HG02642 (cell line): ENCODE measurements at regions not wholly inside any gene's neighbourhood (a gene's known extent, or its start where the extent isn't known, plus 50 kb on each side); places are given as distances from the start of the nearest gene placed in this dataset.
A peak's percentile ranks its signal among the peaks of the same experiment; 100 is the strongest.
"Not testable (repeated sequence)": the region's sequence is repeated elsewhere in the genome, so short reads cannot be mapped to it uniquely, and the experiment has no call there.

ENCODE experiments used
- ATAC-seq: cut with Tn5 transposase; IDR thresholded peaks from one replicate; pipeline ENCODE4 v1.9.1; 2021; ENCODE audit warnings: mild to moderate bottlenecking; ENCODE audit not compliant: unreplicated experiment, poor library complexity

DNA sequence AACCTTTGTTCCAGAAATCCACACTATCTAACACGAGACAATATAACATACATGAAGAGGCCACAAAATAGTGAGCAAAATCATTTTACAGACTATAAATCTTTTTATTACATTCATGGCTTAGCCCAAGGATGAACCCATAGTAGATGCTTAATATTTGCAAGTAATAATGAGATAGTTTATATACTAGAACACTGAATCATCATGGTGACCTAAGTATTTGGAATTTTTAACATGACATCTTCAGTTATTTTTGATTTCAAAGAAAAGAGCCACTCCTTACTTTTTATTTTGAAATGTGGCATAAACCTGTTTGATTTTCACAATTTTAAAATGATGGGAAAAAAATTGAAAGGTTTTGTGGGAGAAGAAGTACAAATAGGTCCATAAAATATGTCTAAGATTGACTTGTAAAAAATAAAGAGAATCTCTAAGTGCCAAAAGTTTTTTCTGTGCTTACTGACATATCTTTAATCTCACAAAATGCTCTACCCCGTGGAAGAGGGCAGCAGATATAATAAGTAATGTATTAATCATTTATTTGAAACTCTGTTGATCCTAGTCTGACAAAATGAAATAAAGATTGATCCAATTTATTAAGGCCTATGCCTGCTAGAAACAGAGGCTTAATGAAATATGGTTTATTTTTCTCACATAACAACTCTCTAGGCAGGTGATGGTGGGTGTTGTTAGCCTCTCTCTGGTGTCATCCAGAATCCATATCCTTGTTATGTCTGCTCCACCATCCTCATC lies 224.5 kb upstream of the CENPE start:
- no peak for ATAC-seq

DNA sequence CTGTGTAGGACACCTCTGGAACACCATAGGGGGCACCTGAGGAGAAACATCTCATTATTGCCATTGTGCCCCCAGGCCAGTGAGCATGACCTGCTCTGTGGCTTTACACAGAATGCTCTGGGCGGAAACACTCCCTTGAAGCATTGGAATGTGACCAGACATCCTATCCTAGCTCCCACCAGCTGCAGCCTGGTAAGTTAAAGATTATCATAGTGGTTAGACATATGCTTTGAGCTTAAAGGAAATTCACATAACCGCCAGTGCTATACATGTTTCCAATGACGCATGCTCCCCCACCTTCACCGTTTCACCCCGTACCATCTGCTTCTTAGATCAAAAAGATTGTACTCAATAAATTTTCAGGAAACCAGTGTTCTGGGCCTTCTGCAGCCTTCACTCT lies 217.7 kb upstream of the CENPE start:
- no peak for ATAC-seq

DNA sequence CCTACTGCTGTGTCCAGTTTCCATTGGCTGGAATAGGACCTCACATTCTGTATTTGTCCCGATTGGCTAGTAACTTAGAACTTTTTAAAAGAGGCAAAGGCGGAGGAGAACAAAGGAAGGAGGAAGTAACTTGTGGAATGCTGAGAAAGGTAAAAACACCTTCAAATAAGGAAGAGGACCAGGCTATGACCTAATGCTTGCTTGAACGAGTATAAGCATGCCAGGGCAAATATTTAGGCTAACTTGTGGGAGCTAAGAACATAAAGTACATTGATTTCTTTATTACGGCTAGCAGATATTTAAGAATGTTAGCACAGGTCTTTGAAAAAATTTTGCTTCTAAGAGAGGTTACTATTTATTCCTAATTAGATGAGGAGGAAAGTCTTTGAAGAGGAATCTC lies 214.5 kb upstream of the CENPE start:
- ATAC-seq: not testable (repeated sequence)

DNA sequence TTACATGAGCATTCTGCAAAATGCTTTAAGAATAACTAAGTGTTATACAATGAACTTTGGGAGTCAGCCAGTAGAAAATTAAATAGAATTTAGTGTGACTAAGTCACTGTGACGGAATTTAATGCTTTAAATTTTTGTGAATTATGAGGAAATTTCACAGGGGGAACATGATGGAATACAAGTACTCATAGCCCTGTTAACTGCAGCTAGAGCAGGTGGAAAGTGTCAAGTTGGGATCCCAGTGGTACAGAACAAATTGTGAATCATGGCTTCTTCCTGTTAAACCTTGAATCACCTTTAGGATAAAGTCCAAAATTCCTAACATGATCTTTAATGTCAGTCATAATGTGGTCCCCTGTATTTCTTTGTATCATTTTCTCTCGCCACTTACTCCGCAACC lies 212.2 kb upstream of the CENPE start:
- no peak for ATAC-seq

DNA sequence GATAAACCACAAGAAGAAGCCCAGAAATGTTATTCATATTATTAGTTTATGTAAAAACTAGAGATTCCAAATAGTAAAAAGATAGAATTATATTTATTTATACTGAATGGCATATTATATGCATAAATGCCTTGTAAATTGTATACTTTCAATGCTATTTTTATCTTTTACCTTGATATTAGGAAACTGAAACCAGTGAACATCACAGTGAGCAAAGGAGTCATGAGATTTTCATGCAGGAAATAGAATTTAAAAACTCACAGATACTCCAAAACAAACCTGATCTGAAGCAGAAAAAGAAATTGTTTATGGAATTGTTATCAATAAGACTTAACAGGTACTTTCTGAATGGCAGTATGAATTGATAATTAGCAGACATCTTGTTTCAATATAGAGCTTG lies 207.3 kb upstream of the CENPE start:
- ATAC-seq: peak; percentile 57

DNA sequence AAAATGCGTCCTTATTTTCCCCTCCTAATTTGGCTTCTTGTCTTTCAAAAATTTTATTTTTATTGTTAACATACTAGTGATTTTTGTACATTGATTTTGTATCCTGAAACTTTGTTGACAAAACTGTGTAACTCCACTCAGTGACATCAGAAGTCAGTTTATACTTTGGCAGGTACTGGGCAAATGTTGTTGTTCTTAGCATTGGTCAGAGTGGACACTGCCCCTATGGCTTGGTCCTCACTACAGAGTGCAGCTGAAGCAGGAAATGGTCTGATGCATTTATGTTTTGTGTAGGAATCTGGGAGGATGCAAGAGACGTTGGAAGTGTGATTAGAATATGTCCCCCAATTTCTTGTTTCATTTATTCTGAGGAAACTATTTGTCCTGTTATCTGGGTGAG lies 205.5 kb upstream of the CENPE start:
- no peak for ATAC-seq

DNA sequence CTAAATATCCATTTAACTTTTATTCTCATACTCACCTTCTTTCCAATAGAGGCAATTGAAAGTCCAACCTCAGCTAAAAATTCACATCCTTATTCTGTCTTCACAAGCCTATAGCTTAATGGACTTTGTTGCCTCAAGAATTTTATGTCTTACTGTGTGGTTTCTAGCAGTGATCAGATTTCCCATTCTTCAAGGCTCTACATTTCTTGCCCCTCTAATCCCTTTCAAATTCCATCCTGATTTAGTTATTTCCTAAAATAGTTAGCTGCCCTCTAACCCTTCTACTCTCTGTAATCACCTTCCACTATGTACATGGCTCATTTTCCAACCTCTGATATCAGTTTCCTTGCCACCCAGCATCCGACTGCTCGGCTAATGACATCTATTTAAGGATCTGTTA lies 204.1 kb upstream of the CENPE start:
- ATAC-seq: no peak

DNA sequence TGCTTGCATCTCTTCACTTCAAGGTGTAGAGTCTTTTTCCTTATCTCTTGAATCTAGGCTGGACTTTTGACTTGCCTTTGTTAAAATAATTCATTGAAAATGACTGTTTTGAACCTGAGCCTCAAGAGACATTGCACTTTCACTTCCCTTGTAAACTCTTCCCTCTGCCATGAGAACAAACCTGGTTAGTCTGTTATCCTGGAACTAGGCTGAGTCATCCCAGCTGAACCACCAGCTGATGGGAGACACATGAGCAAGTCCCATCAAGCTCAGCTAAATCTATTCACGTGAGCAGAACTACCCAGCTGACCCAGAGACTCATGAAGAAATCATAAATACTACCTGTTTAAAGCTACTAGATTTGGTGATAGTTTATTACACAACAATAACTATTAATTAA lies 202.3 kb upstream of the CENPE start:
- ATAC-seq: peak; percentile 76

DNA sequence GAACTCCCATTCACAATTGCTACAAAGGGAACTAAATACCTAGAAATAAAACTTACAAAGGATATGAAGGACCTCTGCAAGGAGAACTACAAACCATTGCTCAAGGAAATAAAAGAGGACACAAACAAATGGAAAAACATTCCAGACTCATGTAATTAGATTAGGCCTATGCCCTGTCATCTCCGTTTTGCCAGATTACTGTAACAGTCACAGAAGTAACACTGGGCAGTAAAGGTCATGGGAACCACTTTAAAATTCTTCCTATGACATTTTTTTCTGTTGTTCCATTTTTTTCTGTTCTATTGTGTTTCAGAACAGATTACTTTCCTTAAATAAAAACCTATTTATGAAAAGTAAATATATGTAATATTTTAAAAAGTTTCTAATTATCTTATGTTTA lies 199.4 kb upstream of the CENPE start:
- no peak for ATAC-seq

DNA sequence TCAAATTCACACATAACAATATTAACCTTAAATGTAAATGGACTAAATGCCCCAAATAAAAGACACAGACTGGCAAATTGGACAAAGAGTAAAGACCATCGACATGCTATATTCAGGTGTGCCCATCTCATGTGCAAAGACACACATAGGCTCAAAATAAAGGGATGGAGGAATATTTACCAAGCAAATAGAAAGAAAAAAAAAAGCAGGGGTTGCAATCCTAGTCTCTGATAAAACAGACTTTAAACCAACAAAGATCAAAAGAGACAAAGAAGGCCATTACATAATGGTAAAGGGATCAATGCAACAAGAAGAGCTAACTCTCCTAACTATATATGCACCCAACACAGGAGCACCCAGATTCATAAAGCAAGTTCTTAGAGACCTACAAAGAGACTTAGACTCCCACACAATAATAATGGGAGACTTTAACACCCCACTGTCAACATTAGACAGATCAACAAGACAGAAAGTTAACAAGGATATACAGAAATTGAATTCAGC lies 189.4 kb upstream of the CENPE start:
- not testable (repeated sequence) for ATAC-seq

DNA sequence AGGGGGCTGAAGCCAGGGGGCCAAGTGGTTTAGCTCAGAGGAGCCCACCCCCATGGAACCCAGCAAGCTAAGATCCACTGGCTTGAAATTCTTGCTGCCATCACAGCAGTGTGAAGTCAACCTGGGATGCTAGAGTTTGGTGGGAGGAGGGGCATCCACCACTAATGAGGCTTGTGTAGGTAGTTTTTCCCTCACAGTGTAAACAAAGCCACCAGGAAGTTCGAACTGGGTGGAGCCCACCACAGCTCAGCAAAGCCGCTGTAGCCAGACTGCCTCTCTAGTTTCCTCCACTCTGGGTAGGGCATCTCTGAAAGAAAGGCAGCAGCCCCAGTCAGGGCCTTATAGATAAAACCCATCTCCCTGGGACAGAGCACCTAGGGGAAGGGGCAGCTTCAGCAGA lies 187.4 kb upstream of the CENPE start:
- ATAC-seq: not testable (repeated sequence)

DNA sequence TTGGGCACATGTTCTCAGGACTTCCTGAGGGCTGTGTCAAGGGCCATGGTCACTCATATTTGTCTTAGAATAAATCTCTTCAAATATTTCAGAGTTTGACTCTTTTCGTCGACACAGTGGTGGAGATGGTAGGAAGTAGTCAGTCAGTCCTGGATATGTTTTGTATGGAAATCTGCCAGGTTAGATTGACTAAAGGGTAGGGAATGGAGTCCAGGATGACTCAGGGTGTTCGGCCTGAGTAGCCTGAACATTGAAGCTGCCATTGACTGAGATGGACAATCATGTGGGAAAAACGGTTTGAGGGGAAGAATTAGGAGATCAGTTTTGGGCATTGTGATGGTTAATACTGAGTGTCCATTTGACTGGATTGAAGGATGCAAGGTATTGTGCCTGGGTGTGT lies 177.1 kb upstream of the CENPE start:
- no peak for ATAC-seq

DNA sequence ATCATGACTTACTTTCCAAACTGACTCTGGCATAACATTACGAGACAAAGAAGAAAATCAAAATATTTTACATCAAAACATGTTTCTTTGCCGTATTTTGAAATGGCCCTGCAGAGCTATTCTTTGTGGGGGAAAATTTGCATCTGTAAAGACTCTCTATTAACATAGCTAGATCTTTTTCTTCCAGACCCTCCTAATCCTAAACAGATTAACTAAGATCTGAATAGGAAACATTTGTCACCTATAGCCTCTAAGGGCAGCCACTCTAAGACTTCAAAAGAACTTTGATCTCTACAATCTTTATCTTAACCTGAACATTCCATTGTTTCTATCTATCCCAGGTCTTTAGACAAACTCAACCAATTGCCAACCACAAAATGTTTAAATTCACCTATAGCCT lies 176.6 kb upstream of the CENPE start:
- no peak for ATAC-seq

DNA sequence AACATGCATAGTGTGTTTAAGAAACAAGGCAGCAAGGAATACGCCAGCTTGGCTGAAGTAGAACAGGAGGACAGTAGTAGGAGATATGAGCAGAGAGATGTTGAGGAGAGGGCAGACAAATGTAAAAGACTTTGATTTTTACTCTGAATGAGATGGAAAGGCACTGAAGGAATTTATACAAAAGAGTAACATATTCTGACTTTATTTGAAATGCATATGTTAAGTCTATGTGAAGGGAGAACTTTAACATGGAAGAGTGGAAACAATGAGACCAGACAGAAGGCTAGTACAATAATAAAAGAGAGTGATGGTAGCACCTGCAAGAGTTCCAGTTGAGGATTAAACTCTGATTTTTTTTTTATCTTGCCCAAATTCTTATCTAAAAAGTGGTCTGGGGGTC lies 176.2 kb upstream of the CENPE start:
- no peak for ATAC-seq

DNA sequence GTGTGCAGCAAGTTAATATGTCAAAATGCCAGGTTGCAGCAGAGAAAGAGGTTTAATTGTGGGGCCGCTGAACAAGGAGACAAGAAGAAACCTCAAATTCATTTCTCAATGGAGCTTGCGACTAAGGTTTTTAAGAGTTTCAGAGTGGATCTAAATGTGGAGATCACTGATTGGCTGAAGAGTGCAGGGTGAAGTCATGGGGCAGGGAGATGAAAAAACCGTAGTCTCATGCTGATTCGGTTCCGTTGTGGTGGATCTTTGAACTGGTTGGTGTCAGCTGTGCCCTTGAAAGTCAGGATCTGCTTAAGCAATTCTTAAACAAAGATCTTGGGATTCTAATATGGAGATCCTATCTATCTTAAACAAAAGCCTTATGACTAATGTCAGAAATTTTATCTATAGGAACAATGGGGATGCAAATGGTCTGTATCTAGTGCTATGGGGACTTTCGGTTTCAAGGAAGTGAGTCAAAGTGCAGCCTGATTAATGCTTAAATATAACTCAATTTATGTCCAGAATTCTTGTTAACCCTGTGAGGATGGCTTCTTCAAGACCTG lies 173.9 kb upstream of the CENPE start:
- ATAC-seq: no peak

DNA sequence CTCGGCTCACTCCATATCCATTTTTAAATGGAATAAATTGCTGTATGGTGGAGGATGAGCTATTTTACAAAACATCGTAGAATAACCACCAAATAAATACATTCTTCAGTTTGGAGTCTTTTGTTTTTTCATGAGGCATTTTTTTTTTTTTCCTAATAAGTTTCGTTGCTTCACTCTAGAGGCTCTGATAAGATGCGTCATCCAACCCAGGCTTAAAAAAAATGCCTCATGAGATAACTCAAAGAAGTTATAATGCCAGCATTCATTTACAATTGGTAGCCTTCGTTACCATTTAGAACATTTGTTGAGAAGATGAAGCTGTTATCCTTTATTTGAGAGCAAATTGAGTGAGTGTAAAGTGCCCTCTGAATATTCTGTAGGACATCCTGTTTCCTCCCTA lies 172.2 kb upstream of the CENPE start:
- no peak for ATAC-seq

DNA sequence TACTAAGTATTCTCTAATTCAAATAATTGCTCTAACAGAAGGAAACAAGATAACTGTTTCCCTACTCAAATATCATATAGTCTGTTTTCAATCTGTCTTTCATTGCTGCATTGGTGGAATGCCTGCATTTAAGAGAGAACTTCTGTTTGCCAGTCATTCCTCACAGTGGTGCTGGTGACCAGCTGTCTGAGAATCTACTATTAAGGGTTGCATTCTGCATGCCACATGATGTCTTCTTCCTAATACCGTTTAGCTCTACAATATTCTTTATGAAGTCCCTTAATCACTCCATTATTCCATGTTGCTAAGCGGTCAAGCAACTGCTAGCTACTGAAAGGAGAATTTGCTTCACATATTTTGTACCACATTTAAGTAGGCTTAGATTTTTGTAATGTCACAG lies 167.1 kb upstream of the CENPE start:
- no peak for ATAC-seq

DNA sequence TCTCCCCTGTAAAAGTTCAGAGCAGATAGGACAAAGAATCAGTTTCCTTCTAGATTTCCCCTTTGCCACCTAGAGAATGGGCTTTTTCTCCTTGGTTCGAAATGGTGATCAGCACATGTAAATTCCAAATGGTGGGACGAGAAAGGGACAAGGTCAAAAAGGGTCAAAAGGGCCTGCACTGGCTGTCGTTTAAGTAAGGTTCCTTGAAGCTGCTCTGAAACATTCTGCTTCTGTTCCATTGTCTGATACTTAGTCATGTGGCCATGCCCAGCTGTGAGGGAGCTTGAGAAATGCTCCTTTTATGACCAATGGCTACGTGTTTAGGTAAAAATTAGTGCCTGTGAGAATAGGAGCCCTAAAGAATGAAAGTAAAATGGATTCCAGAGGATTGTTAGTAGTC lies 165.9 kb upstream of the CENPE start:
- ATAC-seq: no peak

DNA sequence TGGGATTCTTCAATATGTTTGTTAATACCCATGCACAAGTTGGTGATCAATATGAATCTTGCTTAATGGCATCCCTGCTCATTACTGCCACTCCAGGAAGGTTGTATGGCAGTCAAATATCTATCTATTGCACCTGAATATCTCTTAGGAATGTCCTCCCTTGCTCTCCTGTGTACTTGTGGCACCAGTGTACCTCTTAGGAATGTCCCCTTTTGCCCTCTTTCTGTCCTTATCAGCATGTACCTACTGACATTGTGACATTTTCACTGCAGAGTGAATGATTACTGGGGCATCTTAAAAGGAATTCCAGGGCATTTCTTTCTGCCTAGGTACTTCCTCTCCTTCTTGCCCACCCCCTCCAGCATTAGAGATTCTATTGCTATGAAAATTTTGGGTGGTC lies 163.8 kb upstream of the CENPE start:
- no peak for ATAC-seq

DNA sequence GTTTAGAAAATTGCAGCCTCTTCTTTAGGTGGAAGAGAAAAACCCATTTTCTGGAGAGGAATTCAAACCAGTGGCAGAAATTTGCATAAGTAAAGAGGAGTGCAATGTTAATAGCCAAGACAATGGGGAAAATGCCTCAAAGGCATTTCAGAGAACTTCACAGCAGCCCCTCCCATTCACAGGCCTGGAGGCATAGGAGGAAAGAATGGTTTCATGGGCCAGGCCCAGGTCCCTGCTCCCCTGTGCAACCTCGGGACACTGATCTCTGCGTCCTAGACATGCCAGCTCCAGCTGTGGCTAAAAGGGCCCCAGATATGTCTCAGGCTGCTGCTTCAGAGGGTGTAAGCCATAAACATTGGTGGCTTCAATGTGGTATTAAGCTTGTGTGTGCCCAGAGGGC lies 161.8 kb upstream of the CENPE start:
- no peak for ATAC-seq

DNA sequence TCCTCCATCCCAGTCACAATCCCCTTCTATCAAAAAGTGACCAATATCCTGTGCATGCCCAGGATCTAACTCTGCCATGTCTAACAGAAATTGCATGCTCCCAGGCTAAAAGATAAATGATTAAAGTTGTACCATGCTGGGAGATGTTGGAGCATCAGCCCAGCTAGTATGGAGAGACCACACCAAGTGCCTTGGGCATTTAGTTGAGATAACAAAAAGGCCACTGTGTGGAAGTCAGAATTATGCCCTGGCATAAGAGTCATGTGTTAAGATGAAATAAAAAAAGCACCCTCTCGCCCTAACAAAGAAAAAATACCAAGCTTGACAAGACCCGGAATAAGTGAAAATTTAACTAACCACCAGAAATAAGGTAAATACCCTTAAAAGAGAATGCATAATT lies 155.9 kb upstream of the CENPE start:
- ATAC-seq: no peak

DNA sequence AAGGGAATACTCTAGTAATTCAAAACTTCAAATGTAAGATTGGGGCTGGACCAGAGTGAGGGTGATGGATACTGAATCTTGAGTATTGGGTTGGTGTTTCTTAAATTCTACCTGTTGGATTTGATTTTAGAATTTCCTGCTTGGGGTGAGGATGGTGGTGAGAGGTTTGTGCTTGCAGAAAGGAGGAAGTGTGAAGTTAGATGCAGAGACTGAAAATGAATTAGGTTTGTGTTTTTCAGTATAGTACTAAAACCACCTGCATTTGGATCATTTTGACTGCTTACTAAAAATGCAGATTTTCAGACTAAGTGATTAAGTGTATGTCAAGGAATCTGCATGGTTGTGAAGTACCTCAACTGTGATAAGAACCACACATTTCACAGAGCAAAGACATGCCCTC lies 131.5 kb upstream of the CENPE start:
- no peak for ATAC-seq
